SK-N-SH treated with all-trans-retinoic acid at 6 μM for 48 hours (cell line): ENCODE measurements at regions not wholly inside any gene's neighbourhood (a gene's known extent, or its start where the extent isn't known, plus 50 kb on each side); places are given as distances from the start of the nearest gene placed in this dataset.
"Not testable (repeated sequence)": the region's sequence is repeated elsewhere in the genome, so short reads cannot be mapped to it uniquely, and the experiment has no call there.

Experiments
- ATAC-seq: fragments of 200-7000 bp; cut with Tn5 transposase; 3 replicates; pipeline ENCODE4 v1.9.1; 2020; ENCODE audit warnings: mild to moderate bottlenecking, moderate library complexity
- ARNTL ChIP-seq: fragments of 450-650 bp; formaldehyde crosslinking; IDR thresholded peaks from 2 replicates; pipeline ENCODE4 v1.5.0; 2020; ENCODE audit warnings: low read depth, mild to moderate bottlenecking, moderate library complexity, borderline replicate concordance
- BACH2 ChIP-seq: fragments of 250-450 bp; sonication (Bioruptor Pico); IDR thresholded peaks from 2 replicates; pipeline ENCODE4 v1.9.0; 2021; ENCODE audit warnings: mild to moderate bottlenecking, borderline replicate concordance
- CREB5 ChIP-seq: fragments of 250-450 bp; sonication (Bioruptor Pico); IDR thresholded peaks from 2 replicates; pipeline ENCODE4 v1.5.1; 2020; ENCODE audit warnings: low read depth, mild to moderate bottlenecking, moderate library complexity
- ESRRG ChIP-seq: fragments of 250-450 bp; sonication (Bioruptor Pico); IDR thresholded peaks from 2 replicates; pipeline ENCODE4 v1.6.1; 2021; ENCODE audit warnings: mild to moderate bottlenecking
- GLIS3 ChIP-seq: fragments of 250-450 bp; sonication (Bioruptor Pico); IDR thresholded peaks from 2 replicates; pipeline ENCODE4 v1.5.0; 2020; ENCODE audit warnings: mild to moderate bottlenecking, moderate library complexity
- ISL1 ChIP-seq: fragments of 250-450 bp; sonication (Bioruptor Pico); IDR thresholded peaks from 2 replicates; pipeline ENCODE4 v2.1.2; 2022; ENCODE audit warnings: mild to moderate bottlenecking, moderate library complexity
- OSR1 ChIP-seq: fragments of 250-450 bp; sonication (Bioruptor Pico); IDR thresholded peaks from 2 replicates; pipeline ENCODE4 v1.8.0; 2022; ENCODE audit warnings: moderate library complexity, mild to moderate bottlenecking, inconsistent platforms
- PATZ1 ChIP-seq: fragments of 250-450 bp; sonication (Bioruptor Pico); IDR thresholded peaks from 2 replicates; pipeline ENCODE4 v1.8.0; 2020; ENCODE audit warnings: mild to moderate bottlenecking, moderate library complexity, borderline replicate concordance
- POU6F1 ChIP-seq: fragments of 250-450 bp; sonication (Bioruptor Pico); IDR thresholded peaks from 2 replicates; pipeline ENCODE4 v1.8.0; 2021; ENCODE audit warnings: low read depth, mild to moderate bottlenecking, moderate library complexity, borderline replicate concordance
- PPARA ChIP-seq: fragments of 250-450 bp; sonication (Bioruptor Pico); IDR thresholded peaks from 2 replicates; pipeline ENCODE4 v1.5.0; 2020; ENCODE audit warnings: mild to moderate bottlenecking, borderline replicate concordance
- RARB ChIP-seq: fragments of 250-450 bp; sonication (Bioruptor Pico); IDR thresholded peaks from 2 replicates; pipeline ENCODE4 v1.8.0; 2021; ENCODE audit warnings: mild to moderate bottlenecking, moderate library complexity
- SNAI2 ChIP-seq: fragments of 250-450 bp; sonication (Bioruptor Pico); IDR thresholded peaks from 2 replicates; pipeline ENCODE4 v1.5.0; 2020; ENCODE audit warnings: mild to moderate bottlenecking, moderate library complexity
- TCF4 ChIP-seq: fragments of 250-450 bp; sonication (Bioruptor Pico); IDR thresholded peaks from 2 replicates; pipeline ENCODE4 v1.8.0; 2021; ENCODE audit warnings: mild to moderate bottlenecking, moderate library complexity, borderline replicate concordance
- TOX ChIP-seq: fragments of 250-450 bp; sonication (Bioruptor Pico); IDR thresholded peaks from 2 replicates; pipeline ENCODE4 v1.8.0; 2021; ENCODE audit warnings: mild to moderate bottlenecking, moderate library complexity, borderline replicate concordance
- TSHZ2 ChIP-seq: fragments of 250-450 bp; sonication (Bioruptor Pico); IDR thresholded peaks from 2 replicates; pipeline ENCODE4 v1.5.0; 2020; ENCODE audit warnings: mild to moderate bottlenecking, moderate library complexity
- ZC3H10 ChIP-seq: fragments of 250-450 bp; sonication (Bioruptor Pico); IDR thresholded peaks from 2 replicates; pipeline ENCODE4 v1.5.1; 2021; ENCODE audit warnings: mild to moderate bottlenecking, moderate library complexity
- ZFP3 ChIP-seq: fragments of 250-450 bp; sonication (Bioruptor Pico); IDR thresholded peaks from 2 replicates; pipeline ENCODE4 v1.5.0; 2020; ENCODE audit warnings: mild to moderate bottlenecking, moderate library complexity
- ZFP30 ChIP-seq: fragments of 450-650 bp; formaldehyde crosslinking; IDR thresholded peaks from 2 replicates; pipeline ENCODE4 v1.5.0; 2022; ENCODE audit warnings: mild to moderate bottlenecking, moderate library complexity
- ZNF70 ChIP-seq: fragments of 450-650 bp; formaldehyde crosslinking; IDR thresholded peaks from 2 replicates; pipeline ENCODE4 v1.5.0; 2020; ENCODE audit warnings: mild to moderate bottlenecking, moderate library complexity
- ZNF8 ChIP-seq: fragments of 450-650 bp; formaldehyde crosslinking; IDR thresholded peaks from 2 replicates; pipeline ENCODE4 v1.5.0; 2020; ENCODE audit warnings: mild to moderate bottlenecking, moderate library complexity

GRCh38 chr2:138877421-138877820, 97.2 kb upstream of the NXPH2 start:
- ATAC-seq = no peak
- TF ChIP-seq BACH2 (CRISPR knock-in tag) = no peak
- TF ChIP-seq PATZ1 (CRISPR knock-in tag) = no peak
- TF ChIP-seq ISL1 = no peak
- no peak for TF ChIP-seq POU6F1
- no peak for TF ChIP-seq TCF4 (CRISPR knock-in tag)
- TF ChIP-seq ZFP30 (CRISPR knock-in tag) = no peak
- TF ChIP-seq TOX = no peak
- no peak for TF ChIP-seq ZNF8 (CRISPR knock-in tag)
- no peak for TF ChIP-seq ZNF70 (CRISPR knock-in tag)
- TF ChIP-seq CREB5 (CRISPR knock-in tag) = no peak
- no peak for TF ChIP-seq ZFP3 (CRISPR knock-in tag)
- TF ChIP-seq SNAI2 = no peak
- TF ChIP-seq, all 23 proteins: peak for 0

GRCh38 chr2:138874251-138874650, 94.1 kb upstream of the NXPH2 start:
- ATAC-seq = no peak
- TF ChIP-seq GLIS3 (CRISPR knock-in tag) = no peak
- TF ChIP-seq PPARA (CRISPR knock-in tag) = no peak
- no peak for TF ChIP-seq ZNF8 (CRISPR knock-in tag)
- TF ChIP-seq RARB (CRISPR knock-in tag) = no peak
- no peak for TF ChIP-seq ESRRG
- no peak for TF ChIP-seq ZNF70 (CRISPR knock-in tag)
- no peak for TF ChIP-seq BACH2 (CRISPR knock-in tag)
- no peak for TF ChIP-seq SNAI2
- no peak for TF ChIP-seq TOX
- TF ChIP-seq ISL1 = no peak
- no peak for TF ChIP-seq ZFP3 (CRISPR knock-in tag)
- TF ChIP-seq TCF4 (CRISPR knock-in tag) = no peak
- TF ChIP-seq OSR1 = no peak
- TF ChIP-seq ZFP30 (CRISPR knock-in tag) = no peak
- no peak for TF ChIP-seq CREB5 (CRISPR knock-in tag)
- no peak for TF ChIP-seq TSHZ2 (CRISPR knock-in tag)
- TF ChIP-seq ARNTL (CRISPR knock-in tag) = no peak

- not testable (repeated sequence) for ATAC-seq
Observed at GRCh38 chr2:138872116-138872515, 91.9 kb upstream of the NXPH2 start.

GRCh38 chr2:138871312-138871711, 91.1 kb upstream of the NXPH2 start:
- TF ChIP-seq ISL1 = 0 out of 2 replicates have a peak, but pooled peaks have one; percentile 19
- no peak for TF ChIP-seq ZC3H10

More at GRCh38 chr2:138871312-138871711, 91.1 kb upstream of the NXPH2 start:
- ATAC-seq = no peak
